ENCODE measurements at regions not wholly inside any gene's neighbourhood (a gene's known extent, or its start where the extent isn't known, plus 50 kb on each side); places are given as distances from the start of the nearest gene placed in this dataset.

DNA sequence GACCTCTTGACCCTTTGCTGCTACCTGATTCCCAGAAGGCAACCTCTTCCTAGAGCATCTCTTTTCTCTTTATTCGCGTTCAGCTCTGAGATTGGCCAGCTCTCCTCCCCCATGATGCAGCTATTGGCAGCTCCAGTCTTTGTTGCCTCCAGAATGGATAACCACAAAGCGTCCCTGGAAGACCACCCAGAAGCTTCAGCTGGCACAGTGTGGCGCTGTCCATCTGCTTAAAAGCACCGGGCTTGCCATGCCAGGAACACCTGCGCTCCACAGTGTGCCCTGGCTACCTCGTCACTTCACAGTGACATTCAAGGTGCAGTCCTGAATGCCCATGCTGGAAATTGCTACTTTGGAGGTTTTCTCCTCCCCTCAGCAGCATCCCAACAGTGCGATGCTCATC, 353.9 kb downstream of the LMO4 start:
- no peak for DNase-seq (ENCODE audit: low read depth)

DNA sequence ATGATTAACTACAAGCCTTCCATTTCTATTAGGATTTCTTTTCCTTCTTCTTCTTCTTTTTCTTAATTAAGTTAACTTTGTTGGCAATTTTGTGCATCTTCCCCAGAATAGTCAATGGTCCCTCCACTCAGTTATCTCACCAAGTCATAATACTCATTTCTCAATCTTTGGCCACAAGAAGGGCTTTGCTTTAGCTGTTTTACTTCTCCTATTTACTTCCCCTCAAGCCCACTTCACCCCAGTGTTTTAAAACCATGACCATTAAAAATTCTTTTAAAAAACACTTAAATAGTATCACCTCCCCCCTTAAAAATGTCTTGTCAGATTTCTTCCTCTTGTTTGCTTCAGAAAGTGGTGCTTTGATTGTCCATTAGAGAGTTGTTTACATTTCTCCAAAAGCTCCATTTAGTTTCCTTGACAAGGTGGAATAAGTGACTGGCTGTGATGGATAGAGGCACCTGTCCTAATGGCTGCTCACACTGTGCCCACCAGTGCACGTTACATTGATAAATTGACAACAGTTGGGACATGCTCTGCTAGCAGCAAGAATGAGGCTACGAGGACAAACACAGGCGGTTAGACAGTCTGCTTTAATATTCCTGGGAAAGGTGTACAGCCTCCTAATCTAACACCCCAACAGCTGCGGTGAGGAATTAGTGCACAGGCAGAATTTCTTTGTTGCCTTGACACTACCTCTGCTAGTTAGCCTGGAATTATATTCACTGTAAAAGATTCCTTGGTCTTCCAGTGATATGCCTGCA, 354.7 kb downstream of the LMO4 start:
- no peak for DNase-seq (ENCODE audit: low read depth)

- DNase-seq (ENCODE audit: low read depth) = no peak
Measured at GRCh38 chr1:87684194-87684593, 355.5 kb downstream of the LMO4 start.

GRCh38 chr1:87684713-87685205, 356.1 kb downstream of the LMO4 start:
- DNase-seq (ENCODE audit: low read depth) = no peak

DNA sequence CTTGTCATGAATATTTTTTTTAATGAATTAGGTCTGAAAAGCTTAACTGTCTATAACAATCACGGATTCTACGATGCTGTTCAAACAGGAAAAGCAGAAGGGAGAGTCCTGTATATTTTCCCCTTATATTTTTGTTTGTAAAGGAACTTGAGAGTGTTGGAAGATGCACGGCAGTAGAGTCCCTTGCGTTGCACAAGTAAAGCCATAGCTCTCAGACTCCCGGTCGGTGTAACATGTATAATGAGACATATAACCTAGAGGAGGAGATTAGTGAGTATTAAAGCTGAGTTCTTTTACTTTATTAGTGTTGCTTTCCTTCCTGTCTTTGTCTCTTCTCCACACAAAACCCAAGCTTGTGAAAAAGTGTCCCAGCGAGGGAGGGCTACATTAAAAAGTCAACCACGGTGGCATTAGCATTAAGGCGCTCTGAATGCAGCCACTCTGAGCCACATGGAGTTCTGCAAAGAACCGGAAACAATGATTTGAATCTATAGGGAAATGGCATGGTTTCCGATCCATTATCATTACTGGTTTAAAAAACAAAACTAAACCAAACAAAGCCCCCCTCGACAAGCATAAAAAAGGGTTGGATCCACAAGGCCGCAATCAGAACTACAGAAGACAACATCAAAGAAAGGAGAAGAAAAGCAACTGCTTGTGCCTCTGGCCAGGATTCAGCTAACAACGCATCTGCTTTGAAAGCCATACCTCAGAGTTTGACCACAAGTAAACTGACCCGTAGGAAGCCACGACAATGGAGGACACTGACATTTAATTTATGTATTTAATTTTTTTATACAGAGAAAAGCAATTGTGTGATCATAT, 356.8 kb downstream of the LMO4 start:
- DNase-seq (ENCODE audit: low read depth) = no peak

- no peak for DNase-seq (ENCODE audit: low read depth)
Measured at GRCh38 chr1:87686136-87686495, 357.4 kb downstream of the LMO4 start.

GRCh38 chr1:87686671-87687070, 358.0 kb downstream of the LMO4 start:
- no peak for DNase-seq (ENCODE audit: low read depth)

DNA sequence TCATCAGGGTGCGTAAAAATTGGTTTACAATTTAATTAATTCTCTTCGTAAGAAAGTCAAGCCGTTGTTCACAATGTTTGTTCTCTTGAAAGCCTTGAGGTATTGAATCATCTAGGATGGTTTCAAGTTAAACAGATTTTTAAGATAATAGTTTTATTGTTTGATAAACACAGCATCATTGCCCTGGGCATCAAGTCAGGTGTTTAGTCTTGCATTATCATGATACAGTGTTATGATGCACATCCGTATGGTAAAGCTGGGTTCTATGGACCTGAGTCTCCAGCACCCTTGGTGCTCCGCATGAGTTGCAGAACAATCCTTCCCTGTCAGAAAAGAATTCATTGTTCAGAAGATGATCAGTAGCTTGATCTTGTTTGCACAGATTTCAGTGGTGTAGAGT, 359.5 kb downstream of the LMO4 start:
- DNase-seq (ENCODE audit: low read depth) = no peak

DNA sequence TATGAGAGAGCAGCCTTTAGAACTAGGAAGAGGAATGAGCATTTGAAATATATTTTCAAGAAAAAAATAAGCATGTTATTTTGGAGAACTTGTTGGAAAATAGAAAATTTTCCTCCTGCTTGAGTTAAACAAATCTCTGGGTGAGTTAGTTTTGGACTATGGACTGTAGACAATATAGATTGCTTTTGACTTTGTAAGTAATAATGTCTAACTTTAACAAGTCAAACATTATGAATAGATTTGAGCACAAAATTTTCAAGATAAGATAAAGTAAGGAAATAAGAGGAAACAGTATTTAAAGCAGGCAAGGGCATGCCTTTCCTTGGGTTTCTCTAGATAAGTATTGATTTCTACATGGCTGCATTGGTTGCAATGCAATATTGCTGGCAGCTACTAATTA, 360.8 kb downstream of the LMO4 start:
- DNase-seq (ENCODE audit: low read depth) = no peak

DNA sequence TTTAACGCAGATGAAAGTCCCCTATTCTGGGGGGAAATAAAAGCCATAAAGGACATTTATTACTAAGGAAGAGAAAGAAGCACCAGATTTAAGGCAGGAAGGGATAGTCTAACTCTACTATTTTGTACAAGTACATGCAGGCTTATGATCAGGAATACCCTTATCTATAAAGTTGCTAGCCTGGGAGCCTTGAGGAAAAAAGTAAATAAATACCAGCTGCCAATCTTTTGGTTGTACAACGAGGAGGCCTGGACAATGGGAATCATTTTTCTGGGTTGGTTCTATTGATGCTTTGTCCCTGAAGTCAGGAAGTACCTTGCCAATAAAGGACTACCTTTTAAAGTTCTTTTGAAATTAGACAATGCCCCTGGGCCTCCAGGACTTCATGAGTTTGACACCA, 367.8 kb downstream of the LMO4 start:
- DNase-seq (ENCODE audit: low read depth) = no peak

- DNase-seq (ENCODE audit: low read depth) = no peak
Measured at GRCh38 chr1:87702455-87702854, 373.8 kb downstream of the LMO4 start.

DNA sequence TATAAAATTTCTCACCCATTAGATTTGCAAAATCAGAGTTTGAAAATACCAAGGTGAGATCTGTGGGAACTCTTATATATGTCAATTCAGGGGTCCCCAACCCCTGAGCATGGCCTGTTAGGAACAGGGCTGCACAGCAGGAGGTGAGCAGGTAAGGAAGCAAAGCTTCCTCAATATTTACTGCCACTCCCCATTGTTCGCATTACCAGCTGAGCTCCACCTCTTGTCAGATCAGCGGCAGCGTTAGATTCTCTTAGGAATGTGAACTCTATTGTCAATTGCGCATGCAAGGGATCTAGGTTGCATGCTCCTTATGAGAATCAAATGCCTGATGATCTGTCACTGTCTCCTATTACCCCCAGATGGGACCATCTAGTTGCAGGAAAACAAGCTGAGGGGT, 376.6 kb downstream of the LMO4 start:
- no peak for DNase-seq (ENCODE audit: low read depth)

GRCh38 chr1:87706203-87706602, 377.5 kb downstream of the LMO4 start:
- DNase-seq (ENCODE audit: low read depth) = no peak

DNA sequence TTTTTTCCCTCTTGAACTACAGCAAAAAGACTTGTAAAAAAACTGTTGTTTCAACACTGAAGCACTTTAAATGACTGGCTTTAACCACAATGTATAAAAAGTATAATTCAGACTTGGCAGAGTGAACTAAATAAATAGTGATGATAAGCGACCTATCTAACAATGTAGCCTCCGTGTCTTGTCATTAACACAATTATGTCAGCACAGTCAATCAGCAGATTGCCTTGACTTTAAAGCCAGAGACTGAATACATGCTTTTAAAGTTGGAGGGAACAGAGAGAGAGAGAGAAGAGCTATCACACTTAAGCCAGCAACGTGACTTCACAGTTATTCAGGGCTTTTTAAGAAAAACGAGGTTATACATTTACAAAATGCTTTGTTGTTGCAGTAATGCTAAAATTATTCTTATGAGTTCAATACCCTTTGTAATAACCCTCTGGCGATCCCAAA, 378.1 kb downstream of the LMO4 start:
- no peak for DNase-seq (ENCODE audit: low read depth)

GRCh38 chr1:87707411-87707810, 378.7 kb downstream of the LMO4 start:
- DNase-seq (ENCODE audit: low read depth) = no peak

DNA sequence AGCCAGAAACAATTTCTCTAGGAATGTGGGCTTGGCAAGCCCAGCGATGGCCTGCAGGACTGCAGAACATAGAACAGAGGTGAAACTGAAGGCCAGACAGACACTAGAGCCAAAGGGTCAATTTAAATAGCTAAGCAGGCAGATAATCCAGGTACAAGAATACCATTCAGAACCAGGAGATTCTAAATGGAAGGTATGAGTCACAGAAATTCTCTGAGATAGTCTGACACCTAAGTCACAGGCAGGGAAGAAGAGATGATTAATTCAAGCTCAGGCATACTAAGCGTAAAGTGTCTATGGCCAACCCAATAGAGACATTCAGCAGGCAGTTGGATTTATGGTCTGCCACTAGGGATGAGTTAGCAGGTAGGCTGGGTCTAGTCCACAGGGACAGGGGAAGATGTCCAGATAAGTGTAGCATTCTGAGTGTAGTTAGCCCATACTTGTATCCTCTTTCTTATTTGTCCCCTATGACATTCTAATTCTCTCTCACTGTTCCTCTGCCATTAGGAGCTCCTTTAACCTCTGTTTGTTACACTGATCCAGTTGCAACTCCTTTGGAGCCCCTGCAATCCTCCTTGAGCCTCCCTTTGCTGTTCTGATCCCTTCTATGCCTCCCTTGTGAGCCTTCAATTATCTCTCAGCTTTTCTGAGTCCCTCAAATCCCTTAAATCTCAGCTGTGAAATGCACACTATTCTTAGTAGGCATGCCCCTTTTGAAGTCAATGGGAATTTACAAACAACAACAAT, 383.8 kb downstream of the LMO4 start:
- DNase-seq (ENCODE audit: low read depth) = no peak

DNA sequence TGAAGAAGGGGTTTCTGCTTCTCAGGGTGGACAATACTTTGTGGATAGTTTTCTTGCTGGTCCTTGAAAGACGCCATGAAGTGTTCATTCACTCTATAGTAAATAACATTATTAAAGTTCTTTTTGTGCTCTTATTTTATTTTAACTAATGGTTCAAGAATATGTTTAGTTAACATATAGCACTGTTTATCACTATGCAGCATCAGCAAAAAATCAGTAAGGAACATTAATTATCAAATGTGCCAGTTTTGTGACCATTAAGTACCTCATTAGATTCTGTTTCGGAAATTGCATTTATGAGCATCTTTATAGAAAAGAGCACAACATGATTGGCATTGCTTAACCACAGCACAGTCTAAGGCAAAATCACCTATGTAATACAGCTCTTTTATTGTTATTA, 385.6 kb downstream of the LMO4 start:
- no peak for DNase-seq (ENCODE audit: low read depth)

DNA sequence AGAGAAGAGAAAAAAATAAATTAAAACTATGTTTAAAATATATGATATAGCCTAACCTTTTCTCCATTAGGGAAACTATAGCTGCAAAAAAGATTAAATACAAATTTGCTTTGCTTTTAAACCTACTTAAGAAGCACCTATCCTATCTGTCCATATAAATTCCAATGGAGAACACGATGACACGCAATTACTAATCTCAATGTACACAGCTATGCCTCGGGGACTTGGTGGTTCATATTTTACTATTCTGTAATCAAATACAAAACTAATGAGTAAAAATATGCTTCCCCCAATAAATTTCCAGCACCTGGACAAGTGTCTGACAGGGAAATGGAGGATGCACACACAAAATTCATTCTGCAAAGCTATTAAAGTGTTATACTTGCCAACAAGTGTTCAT, 386.4 kb downstream of the LMO4 start:
- DNase-seq (ENCODE audit: low read depth) = no peak

DNA sequence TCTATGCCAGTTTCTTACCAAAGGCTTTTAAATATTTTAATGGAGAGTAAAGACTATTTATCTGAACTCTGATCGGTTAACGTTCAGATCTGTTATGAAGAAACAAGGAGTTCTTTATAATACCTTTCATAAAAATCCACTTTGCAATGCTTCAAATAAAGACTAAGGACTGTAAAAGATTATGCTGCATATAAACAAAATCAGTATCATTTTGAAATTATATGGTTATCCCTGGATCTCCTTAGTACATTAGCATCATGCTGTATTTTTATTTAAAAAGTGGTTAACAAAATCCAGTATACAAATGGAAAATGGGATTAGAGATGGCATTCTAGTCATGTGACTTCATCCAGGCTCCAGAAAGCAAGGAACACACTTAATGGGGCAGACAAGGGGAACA, 386.8 kb downstream of the LMO4 start:
- DNase-seq (ENCODE audit: low read depth) = no peak

GRCh38 chr1:87717157-87717670, 388.5 kb downstream of the LMO4 start:
- DNase-seq (ENCODE audit: low read depth) = no peak

- DNase-seq (ENCODE audit: low read depth) = no peak
Measured at GRCh38 chr1:87718241-87718950, 389.7 kb downstream of the LMO4 start.

GRCh38 chr1:87719658-87720057, 391.0 kb downstream of the LMO4 start:
- DNase-seq (ENCODE audit: low read depth) = no peak
